HG03460 (cell line): ENCODE measurements at regions not wholly inside any gene's neighbourhood (a gene's known extent, or its start where the extent isn't known, plus 50 kb on each side); places are given as distances from the start of the nearest gene placed in this dataset.

Source experiments
- ATAC-seq: cut with Tn5 transposase; IDR thresholded peaks from one replicate; pipeline ENCODE4 v1.9.1; 2021; ENCODE audit not compliant: unreplicated experiment

DNA sequence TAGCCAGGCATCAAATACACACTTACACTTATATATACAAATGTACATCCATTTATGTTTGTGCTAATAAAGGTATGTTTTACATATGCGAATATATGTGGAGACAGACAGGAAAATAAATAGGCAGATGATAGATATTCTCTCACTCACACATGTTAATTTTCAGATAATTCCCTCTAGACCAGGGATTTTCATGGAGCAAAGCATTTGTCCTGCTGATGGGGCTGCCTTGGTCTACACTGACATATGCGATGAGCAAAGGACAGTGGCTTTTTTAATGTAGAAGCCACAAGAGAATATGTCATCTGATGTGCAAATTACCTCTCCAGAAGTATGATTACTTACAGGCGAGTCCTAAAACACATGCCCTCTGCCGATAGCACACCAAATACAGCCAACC is 224.5 kb downstream of the VEGFC start:
- no peak for ATAC-seq

DNA sequence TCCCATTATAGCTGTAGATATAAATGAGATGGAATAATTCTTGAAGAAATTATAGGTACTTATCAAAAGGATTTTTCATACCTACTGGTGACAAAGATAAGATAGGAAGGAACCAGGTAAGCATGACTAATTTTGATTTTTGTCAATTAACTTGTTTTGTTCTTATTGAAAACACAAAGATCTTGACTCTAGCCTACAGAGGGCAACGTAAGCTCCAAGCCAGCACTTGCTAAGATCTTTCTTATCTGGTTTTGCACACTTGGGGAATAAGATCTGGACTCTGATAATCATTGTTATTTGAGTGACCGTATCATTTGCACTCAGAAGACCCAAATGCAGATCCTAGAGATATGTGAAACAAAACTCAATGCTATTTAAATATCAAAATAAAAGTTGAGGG is 223.4 kb downstream of the VEGFC start:
- ATAC-seq = no peak

DNA sequence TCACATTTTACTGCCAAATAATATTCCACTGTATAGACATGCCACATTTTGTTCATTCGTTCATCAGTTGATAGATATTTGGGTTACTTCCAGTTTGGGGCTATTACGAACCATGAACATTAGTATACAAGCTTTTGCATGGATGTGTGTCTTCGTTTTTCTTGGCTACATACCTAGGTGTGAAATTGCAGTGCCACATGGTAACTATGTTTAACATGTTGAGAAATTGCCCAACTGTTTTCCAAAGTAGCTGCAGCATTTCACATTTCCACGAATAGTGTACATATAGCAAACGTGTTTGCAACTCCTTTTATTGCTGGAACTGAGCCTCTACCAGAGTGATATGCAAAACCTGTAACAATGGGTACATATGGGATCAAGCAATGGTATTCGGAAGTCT is 221.5 kb downstream of the VEGFC start:
- no peak for ATAC-seq

DNA sequence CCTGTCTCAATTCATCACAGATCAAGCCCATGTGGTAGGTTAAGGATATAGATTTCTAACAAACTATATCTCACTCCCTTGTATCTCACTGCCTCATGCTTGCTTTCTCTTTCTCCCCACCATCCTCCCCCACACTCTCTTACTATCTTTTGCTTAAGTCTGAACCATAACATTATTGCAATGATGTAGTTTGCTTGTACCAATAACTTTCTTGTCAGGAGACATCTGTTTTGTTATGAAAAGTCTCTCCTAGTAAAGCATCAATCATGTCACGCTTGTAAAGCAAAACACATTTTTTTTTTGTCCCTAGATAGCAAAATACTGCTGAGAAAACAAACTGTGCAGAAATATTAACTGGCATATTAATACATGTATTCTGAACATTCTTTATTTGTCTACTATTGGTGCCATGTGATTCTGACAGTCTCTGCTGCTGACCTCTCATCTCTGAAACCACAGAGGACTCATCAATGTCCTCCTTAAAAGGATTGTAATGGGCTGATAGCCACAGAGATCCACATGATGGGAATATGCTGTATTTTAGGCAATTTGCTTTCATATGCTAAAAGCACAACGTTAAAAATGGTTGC is 217.5 kb downstream of the VEGFC start:
- ATAC-seq = no peak

DNA sequence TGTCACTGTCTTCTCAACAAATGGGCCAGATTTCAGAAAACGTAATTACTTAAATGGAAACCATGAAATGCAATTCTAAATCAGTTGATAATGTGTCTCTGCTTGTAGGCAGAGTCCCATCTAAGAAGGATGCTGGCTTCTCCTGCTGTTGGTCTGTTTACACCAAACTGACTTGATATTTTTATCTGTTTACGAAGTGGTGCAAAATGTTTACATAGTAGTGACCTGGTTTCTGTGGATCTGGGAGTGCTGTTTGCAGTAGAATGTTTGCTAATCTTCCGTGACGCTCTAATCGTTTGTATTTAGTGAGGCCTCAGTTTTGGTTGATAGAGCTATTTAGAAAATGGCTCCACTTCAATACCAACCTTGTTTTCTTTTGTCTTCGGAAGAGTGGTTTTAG is 213.5 kb downstream of the VEGFC start:
- no peak for ATAC-seq

DNA sequence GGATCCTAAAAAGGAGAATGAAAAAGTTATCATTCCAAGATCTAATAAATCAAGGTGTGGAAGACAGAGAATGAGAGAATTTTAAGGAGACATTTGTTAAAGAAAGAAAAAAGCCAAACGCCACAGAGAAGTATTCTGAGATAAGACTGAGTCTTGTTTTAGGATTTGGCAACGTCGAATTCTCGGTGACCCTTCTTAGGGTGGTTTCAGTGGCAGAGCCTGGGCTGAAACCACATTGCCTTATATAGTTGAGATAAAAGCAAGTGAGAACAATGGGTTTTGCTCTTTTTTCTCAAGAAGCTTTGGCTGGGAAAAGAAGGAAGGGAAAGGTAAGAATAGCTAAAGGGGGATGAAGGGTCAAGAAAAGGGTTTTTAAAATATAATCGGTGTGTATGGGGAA is 209.4 kb downstream of the VEGFC start:
- no peak for ATAC-seq

DNA sequence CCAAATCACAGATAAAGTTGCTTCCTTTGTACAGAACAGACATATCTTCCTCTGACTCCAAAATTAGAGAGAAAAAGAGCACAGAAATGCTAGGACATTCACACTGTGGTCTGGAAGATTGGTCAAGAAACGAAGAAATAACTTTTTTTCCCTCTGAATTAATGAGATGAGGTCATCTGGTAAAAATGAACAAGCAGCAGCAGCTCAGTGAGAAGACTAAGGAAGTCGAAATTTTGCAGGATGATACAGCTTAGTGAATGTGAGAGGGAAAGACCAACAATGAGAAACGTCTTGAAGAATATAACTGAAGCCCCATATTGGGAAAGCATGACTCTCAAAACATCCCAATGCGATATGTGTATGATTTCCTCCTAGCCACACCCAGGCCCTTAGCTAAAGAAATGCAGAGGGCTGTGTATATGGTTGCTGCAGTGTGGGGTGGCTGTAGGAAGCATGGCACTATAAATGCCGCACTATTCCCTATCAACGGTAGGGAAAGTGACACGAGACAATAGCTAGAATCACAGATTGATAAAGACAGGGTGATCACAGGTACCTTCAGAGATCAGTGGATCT is 208.6 kb downstream of the VEGFC start:
- ATAC-seq = no peak

DNA sequence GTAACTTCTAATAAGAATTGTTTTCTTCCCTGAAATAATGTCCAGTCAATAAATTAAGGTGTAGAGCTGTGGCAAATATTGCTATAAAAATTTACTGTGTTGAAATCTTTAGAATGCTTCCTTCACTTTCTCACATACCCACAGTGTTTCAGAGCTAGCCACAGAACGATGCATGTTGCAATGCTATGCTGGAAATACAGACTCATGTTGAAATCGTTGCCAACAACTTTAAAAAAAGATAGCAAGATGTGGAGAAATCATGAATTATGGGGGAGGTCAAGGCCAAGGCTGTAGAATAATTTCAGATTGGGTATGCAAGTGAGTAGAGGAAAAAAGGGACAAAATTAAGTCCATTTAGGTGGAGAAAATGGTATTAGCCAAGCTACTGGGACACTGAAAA is 204.8 kb downstream of the VEGFC start:
- ATAC-seq = no peak

DNA sequence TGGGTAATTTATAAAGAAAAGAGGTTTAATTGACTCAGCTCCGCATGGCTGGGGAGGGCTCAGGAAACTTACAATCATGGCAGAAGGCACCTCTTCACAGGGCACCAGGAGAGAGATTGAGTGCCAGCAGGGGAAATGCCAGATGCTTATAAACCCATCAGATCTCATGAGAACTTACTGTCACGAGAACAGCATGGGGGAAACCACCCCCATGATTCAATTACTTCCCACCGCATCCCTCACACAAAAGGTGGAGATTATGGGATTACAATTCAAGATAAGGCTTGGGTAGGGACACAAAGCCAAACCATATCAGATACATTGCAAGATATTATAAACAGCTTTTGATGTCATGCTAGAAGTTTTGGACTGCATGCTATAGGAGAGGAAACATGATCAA is 204.3 kb downstream of the VEGFC start:
- ATAC-seq = no peak

DNA sequence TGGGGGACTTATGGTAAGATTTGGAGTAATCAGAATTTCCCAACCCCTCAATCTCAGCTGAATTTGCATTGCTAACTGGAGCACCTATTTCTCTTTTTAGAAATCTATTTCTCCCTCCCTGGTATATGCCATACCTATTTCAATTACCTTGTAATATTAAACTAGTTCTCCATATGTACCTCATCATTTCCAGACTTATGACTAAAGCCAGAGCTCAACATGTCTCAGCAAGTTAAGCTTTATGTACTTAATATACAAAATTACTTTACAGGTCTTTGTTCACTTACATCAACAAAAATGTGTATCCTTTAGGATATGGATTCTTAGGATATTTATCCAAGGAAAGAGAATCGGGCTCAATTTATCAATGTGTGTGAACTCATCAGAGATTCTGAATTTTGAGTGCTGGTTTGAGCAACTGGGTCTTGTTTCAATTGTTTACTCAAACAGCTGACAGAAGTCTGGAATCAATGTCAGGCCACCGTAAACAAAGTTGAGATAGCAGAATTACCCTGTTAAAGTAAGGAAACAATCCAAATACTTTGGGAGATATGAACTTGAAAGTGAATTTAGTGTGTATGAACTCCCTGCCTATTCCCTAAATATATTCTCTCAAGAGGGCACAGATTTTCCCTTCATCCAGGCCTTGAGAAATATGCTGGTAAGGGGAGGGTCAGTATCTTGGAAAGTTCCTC is 199.6 kb downstream of the VEGFC start:
- ATAC-seq = no peak

DNA sequence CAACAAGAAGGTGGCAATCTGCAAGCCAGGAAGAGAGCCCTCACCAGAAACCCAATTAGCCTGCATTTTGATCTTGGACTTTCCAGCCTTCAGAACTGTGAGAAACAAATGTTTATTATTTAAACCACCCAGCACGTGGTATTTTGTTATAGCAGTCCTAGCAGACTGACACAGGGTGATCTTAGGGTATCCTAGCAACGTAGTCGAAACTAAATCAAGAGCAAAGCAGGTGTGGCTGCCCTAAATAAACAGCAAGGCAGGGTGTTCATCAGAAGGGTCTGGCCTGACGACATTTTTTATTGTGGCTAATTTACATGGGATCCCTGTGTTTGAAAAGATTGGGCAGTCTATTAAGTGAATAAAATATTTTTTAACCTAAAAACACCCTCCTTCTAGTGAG is 198.8 kb downstream of the VEGFC start:
- no peak for ATAC-seq

DNA sequence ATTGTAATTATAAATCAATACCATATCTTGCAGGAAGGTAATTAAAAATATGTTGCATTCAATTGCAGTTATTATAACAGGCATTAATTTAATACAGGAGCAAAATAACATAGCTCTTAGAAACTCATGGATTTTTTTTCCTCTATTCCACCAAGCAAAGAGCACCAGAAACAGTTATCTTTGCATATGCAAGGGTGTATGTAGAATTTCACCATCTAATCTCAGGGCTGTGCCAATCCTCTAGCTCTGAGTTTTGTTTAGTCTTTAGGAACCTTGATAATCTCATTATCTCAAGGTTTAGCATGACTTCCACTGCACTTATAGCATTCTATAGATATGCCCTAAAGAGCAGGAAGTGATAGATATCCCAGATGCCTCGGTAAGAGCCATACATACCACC is 197.5 kb downstream of the VEGFC start:
- ATAC-seq = no peak

DNA sequence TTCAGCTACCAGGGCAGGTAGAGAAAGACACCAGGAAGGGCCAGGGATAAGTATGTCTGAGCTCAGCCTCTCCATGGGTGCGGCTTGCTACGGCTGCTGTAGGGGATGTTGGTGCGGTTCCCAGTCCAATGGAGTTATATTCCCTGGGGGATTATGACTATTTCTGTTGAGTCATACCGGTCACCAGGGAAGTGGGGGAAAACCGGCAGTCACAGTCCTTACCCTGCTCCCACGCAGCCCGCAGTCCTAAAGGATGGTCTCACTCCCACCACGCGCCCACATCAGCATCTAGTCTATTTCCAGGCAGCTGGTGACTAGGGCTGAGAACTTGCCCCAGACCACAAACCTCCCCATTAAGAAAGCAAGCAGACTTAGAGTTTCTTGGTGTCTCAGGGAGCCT is 191.6 kb downstream of the VEGFC start:
- no peak for ATAC-seq

DNA sequence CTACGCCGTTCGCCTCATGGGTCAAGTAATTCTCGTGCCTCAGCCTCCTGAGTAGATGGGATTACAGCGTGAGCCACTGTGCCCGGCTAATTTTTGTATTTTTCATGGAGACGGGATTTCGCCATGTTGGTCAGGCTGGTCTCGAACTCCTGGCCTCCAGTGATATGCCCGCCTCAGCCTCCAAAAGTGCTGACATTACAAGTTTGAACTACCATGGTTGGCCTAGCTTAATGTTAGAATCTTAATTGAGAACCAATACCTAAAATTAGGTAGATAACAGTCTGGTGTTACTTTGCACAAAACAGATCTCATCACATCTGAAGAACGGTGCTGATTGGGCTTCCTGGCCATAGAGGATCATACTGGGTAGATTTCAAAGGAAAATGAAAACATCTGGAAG is 184.9 kb downstream of the VEGFC start:
- ATAC-seq = no peak

DNA sequence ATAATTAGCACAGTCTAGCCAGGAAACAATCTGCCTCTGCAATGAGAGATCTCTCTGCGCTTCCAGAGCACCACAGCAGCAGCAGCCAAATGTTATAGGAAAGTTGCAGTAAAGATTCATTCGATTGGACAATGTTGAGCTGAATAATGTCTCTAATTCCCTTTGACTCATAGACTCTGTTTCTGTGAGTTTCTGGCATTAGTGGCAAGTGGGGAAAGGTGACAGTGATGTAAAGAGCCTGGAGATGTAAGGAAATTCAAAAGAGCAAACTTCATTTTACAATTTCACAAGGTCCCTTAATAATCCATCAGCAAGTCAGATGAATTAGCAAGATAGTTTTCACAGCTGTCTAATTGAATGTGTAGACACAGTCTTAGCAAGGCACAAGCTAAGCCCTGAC is 184.4 kb downstream of the VEGFC start:
- no peak for ATAC-seq

DNA sequence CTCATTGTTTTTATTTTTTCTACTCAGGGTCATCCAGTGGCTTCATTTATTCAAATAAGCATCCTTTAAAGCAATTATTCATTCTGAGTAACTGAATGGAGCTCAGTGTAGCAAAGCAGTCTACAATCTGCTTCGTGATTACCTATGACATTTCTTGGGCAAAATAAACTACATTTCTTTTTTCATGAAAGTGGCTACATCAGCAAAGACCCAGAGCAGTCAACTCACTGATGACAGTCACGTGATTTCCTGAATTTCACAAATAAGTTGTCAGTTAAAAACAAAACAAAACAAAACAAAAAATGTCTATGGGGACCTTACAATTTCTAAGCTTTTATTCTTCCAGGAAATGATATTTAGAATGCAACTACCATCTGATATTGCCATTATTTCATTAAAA is 182.1 kb downstream of the VEGFC start:
- ATAC-seq = no peak

DNA sequence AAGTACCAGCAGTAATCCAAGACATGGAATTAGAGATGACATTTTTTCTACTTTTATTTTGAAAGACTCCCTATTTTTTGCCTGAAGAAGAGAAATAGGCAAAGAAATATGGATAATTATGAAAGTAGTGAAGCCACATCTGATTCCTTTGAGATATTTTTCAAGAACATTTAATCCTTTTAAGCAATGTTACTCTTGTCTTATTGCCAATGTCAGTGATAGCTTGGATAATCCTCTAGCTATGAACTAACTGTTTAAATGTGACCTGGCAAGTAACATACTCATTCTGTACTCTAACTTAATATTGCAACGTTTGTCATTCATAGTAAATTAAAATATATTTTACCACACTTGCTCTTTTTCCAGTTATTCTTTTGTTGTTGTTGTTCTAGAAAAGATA is 181.3 kb downstream of the VEGFC start:
- ATAC-seq = no peak

DNA sequence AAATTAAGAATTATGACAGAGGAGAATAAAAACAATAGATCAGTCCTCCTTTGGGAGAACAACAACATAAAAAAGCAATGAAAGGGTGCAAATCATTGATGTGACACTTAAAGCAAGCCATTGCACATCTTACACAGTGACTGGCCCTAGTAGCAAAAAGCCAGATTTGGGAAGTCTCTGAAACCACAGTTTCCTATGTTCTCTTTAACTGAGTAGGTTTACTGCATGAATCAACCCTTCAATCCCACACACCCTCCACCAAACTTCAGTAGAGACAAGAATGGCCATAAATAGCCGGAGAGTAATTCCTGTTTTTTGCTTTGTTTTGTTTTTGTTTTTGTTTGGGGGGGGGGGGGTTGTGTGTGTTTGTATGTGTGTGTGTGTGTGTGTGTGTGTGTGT is 180.8 kb downstream of the VEGFC start:
- no peak for ATAC-seq

DNA sequence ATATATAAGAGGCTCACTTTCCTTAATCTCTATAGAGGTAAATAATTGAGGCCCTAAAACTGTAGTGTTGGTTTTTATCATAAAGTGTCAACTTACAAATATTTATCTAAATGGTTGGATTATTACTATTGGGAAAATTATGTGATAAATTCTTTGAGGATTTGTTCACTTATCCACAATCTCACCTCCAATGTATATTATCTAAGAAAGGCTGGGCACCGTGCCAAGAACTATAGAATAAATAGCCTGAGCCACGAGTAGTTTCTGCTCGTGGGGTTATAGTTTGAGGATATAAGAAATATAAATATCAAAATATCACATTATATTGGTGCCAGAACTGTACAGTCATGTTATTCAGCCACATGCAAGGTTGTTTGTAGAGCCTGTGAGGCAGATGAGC is 177.9 kb downstream of the VEGFC start:
- no peak for ATAC-seq

DNA sequence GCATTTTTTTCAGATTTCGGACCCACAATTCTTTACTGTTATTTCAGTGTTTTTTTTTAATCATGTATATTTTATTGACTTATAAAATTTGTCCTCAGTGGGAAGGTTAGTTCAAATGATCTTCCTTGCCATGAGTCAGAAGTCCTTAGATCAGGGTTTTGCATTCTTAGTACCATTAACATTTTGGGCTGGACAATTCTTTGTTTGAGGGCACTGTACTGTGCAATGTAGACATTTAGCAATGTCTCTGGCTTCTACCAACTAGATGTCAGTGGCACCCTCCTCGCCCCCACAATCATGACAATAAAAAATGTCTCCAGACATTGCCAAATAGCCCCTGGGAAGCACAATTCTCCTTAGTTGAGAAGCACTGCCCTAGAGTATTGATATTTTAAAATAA is 176.6 kb downstream of the VEGFC start:
- no peak for ATAC-seq

DNA sequence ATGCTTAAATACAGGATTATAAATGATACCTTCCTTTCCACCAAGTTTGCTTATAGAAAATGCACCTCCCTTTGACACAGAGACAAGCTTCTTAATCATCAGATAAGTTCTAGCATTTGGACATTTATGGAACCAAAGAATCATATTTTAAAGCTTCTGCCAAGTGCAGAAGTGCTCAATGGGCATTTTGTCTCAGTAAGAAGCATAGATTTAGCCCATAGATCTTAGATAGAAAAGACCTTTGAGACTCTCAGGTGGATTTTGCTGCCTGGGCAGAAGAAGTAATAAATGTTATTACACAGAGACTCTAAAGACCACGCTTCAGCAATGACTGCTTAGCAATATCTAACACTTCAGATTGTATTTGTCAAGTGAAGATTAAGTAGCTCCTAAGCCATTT is 174.6 kb downstream of the VEGFC start:
- no peak for ATAC-seq

DNA sequence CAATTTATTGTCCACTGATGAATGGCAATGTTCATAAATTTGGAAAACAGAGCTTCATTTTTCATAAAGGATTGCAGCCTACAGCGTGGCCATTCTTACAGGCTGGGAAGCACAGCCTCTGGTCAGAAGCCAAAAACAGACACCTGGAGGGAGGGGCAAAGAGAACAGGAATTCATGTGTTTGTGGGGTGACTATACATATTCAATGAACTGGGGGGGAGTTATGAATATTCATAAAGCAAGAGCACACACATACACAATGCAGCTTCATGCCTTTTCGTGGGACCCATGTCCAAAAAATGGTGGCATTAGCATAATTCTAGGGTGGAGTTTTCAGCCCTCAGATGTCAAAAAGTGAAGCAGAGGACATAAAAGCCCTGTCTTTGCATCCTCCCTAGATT is 173.3 kb downstream of the VEGFC start:
- ATAC-seq = no peak
